A673 (cell line): ENCODE measurements at regions not wholly inside any gene's neighbourhood (a gene's known extent, or its start where the extent isn't known, plus 50 kb on each side); places are given as distances from the start of the nearest gene placed in this dataset.

Experiments
- BruUV-seq: library from RNA; stranded (reverse); fragments of 400-500 nt; replicated peaks from 2 replicates; lab custom pipeline; 2021; lab: Mats Ljungman, UMichigan
- CTCF ChIA-PET: fragments of 300-600 bp; sonication (Branson Sonifier 250); formaldehyde crosslinking; loops from one replicate; lab custom pipeline; 2022; ENCODE audit warnings: antibody characterized with exemption; lab: Charles Lee
- POLR2A ChIA-PET: fragments of 300-600 bp; sonication (Branson Sonifier 250); formaldehyde crosslinking; loops from one replicate; lab custom pipeline; 2022; ENCODE audit warnings: antibody characterized with exemption; ENCODE audit not compliant: low non-redundant PET; lab: Charles Lee
- DNase-seq: peaks from one replicate; pipeline ENCODE4 v3.0.0-alpha.2; 2015; ENCODE audit warnings: low spot score
- H3K27ac ChIP-seq: fragments of 200-600 bp; sonication (generic); 2 replicates; pipeline ENCODE4 v1.5.1; 2016; ENCODE audit warnings: mixed run types, low read depth, mild to moderate bottlenecking, mixed read lengths, antibody characterized with exemption, low read length; ENCODE audit not compliant: poor library complexity, severe bottlenecking
- H3K27me3 ChIP-seq: fragments of 200-600 bp; sonication (generic); replicated peaks from 2 replicates; pipeline ENCODE4 v1.6.1; 2017; ENCODE audit warnings: mixed run types, low read depth, mild to moderate bottlenecking, mixed read lengths, antibody characterized with exemption, low read length; ENCODE audit not compliant: insufficient read depth, poor library complexity
- H3K36me3 ChIP-seq: fragments of 200-600 bp; sonication (generic); 2 replicates; pipeline ENCODE4 v1.6.1; 2016; ENCODE audit warnings: mixed run types, mild to moderate bottlenecking, mixed read lengths, antibody characterized with exemption, low read length; ENCODE audit not compliant: insufficient read depth, poor library complexity, severe bottlenecking
- H3K4me1 ChIP-seq: fragments of 200-600 bp; sonication (generic); 2 replicates; pipeline ENCODE4 v1.6.1; 2017; ENCODE audit warnings: mixed run types, mild to moderate bottlenecking, mixed read lengths, antibody characterized with exemption, low read length; ENCODE audit not compliant: insufficient read depth, poor library complexity, severe bottlenecking
- H3K4me3 ChIP-seq: fragments of 200-600 bp; sonication (generic); 2 replicates; pipeline ENCODE4 v1.5.1; 2016; ENCODE audit warnings: low read depth, mixed run types, mild to moderate bottlenecking, mixed read lengths, low read length; ENCODE audit not compliant: poor library complexity, severe bottlenecking
- H3K9me3 ChIP-seq: fragments of 200-600 bp; sonication (generic); 2 replicates; pipeline ENCODE4 v1.6.1; 2016; ENCODE audit warnings: mixed run types, low read depth, mild to moderate bottlenecking, mixed read lengths, antibody characterized with exemption, low read length; ENCODE audit not compliant: poor library complexity, severe bottlenecking
- EZH2 ChIP-seq: fragments of 200-600 bp; sonication (generic); IDR thresholded peaks from 2 replicates; pipeline ENCODE4 v1.6.1; 2017; ENCODE audit warnings: borderline replicate concordance, low read depth, mild to moderate bottlenecking, mixed read lengths, antibody characterized with exemption, low read length; ENCODE audit not compliant: poor library complexity, severe bottlenecking
- intact Hi-C: fragments of 100-400 bp; cut with micrococcal nuclease; formaldehyde crosslinking; loops from one replicate; pipeline ENCODE4 v1.10.0; 2022; ENCODE audit not compliant: unreplicated experiment
- TF ChIP-seq, protein P1 (sequence below): fragments of 300-800, 200-600 bp; sonication (generic); conservative IDR thresholded peaks from 2 replicates; pipeline ENCODE4 v1.5.1; 2017; ENCODE audit warnings: low read depth, mild to moderate bottlenecking, antibody characterized with exemption, low read length, moderate library complexity, mixed read lengths

DNA sequence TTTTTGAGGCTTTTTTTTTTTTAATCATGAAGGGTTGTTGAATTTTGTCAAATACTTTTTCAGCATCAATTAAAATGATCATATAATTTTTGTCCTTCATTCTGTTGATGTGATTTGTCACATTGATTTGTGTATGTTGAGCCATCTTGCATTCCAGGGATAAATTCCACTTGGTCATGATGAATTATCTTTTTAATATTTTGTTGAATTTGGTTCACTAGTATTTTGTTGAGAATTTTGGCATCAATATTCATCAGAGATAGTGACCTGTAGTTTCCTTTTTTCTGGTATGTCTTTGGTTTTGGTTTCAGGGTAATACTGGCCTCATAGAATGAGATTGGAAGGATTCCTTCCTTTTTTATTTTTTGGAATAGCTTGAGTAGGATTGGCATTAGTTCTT lies 221.9 kb upstream of the ZNF217 start:
- H3K27me3 ChIP-seq: no peaks in the 10 kb centered on the region
- no peaks in the 10 kb centered on the region for H3K36me3 ChIP-seq
- intact Hi-C loops: no loop called here
- ChIA-PET POLR2A (no interaction called here), CTCF (no interaction called here)
- no peak for DNase-seq
- no peak overlapping the region for H3K27ac ChIP-seq
- no TSS peak for BruUV-seq
- no peak overlapping the region for H3K4me3 ChIP-seq
- TF ChIP-seq, protein P1, sequence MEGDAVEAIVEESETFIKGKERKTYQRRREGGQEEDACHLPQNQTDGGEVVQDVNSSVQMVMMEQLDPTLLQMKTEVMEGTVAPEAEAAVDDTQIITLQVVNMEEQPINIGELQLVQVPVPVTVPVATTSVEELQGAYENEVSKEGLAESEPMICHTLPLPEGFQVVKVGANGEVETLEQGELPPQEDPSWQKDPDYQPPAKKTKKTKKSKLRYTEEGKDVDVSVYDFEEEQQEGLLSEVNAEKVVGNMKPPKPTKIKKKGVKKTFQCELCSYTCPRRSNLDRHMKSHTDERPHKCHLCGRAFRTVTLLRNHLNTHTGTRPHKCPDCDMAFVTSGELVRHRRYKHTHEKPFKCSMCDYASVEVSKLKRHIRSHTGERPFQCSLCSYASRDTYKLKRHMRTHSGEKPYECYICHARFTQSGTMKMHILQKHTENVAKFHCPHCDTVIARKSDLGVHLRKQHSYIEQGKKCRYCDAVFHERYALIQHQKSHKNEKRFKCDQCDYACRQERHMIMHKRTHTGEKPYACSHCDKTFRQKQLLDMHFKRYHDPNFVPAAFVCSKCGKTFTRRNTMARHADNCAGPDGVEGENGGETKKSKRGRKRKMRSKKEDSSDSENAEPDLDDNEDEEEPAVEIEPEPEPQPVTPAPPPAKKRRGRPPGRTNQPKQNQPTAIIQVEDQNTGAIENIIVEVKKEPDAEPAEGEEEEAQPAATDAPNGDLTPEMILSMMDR: no peak
- no peak for TF ChIP-seq EZH2
- H3K9me3 ChIP-seq: no peaks in the 10 kb centered on the region
- peaks cover 4% of the 10 kb centered on the region for H3K4me1 ChIP-seq

DNA sequence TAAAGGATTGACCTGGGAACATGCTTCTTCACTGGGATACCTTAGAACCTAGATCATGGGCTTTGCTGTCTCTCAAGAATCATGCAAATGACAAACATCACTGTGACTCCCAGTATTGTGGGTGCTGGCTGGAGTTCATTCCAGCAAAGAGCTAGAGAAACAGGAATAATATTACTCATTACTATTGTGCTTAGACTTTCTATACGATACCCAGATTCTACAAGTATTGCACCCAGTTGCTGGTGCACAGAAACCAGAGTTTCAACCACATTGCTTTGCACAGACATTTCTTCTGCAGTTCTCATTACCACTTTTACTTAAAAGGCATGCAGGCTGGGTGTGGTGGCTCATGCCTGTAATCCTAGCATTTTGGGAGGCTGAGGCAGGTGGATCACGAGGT lies 220.4 kb upstream of the ZNF217 start:
- no peak for TF ChIP-seq EZH2
- TF ChIP-seq, protein P1: no peak
- POLR2A ChIA-PET: no interaction called here
- DNase-seq: no peak
- no peaks in the 10 kb centered on the region for H3K36me3 ChIP-seq
- H3K4me1 ChIP-seq: peaks cover 18% of the 10 kb centered on the region
- no peak overlapping the region for H3K4me3 ChIP-seq
- no peaks in the 10 kb centered on the region for H3K27me3 ChIP-seq
- no TSS peak for BruUV-seq
- CTCF ChIA-PET: no interaction called here
- intact Hi-C loops: no loop called here
- H3K9me3 ChIP-seq: no peaks in the 10 kb centered on the region
- H3K27ac ChIP-seq: no peak overlapping the region

DNA sequence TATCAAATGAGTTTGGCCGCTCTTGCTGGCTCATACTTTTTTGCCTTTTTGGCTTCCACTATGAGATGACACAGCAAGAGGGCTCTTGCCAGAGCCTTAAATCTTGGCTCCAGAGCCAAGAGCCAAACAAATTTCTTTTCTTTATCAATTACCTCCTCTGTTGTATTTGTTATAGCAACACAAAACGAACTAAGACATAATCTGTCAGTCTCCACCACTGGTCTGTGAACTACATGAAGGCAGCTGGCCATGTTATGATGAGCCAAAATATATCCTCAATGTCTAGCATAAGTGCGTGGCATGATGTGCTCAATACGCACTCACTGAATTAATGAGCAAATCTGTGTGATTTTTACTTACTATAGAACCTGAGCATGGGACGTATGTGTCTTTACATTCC lies 220.0 kb upstream of the ZNF217 start:
- no peak for DNase-seq
- no peaks in the 10 kb centered on the region for H3K36me3 ChIP-seq
- H3K4me3 ChIP-seq: no peak overlapping the region
- TF ChIP-seq, protein P1: no peak
- H3K27me3 ChIP-seq: no peaks in the 10 kb centered on the region
- no TSS peak for BruUV-seq
- H3K9me3 ChIP-seq: no peaks in the 10 kb centered on the region
- POLR2A ChIA-PET: no interaction called here
- H3K4me1 ChIP-seq: peaks cover 21% of the 10 kb centered on the region
- CTCF ChIA-PET: no interaction called here
- intact Hi-C loops: no loop called here
- no peak overlapping the region for H3K27ac ChIP-seq
